ENCODE measurements at regions not wholly inside any gene's neighbourhood (a gene's known extent, or its start where the extent isn't known, plus 50 kb on each side); places are given as distances from the start of the nearest gene placed in this dataset.

- DNase-seq, result no peak
- no peaks in the 10 kb centered on the region for H3K36me3 ChIP-seq
- H3K27ac ChIP-seq, result no peak overlapping the region
- no peaks in the 10 kb centered on the region for H3K9me3 ChIP-seq
- no peaks in the 10 kb centered on the region for H3K27me3 ChIP-seq
- 93 to 96% methylated on average over 14 to 17 of the region's 27 CpGs for WGBS, 2 donors
- intact Hi-C loops (cut with DNase I), result no loop called here
- no peaks in the 10 kb centered on the region for H3K4me1 ChIP-seq
- no peak for TF ChIP-seq POLR2A (IDR thresholded peaks at IDR 0.05)
- no peak for TF ChIP-seq CTCF (IDR thresholded peaks at IDR 0.05)
- H3K4me3 ChIP-seq (replicated peaks in 1 of 3), result no peak overlapping the region
Measured at GRCh38 chrX:28042826-28043564, 61.7 kb upstream of the DCAF8L1 start.

- WGBS, 2 donors, result 88 to 96% methylated on average over 13 to 16 of the region's 16 CpGs
- no peaks in the 10 kb centered on the region for H3K36me3 ChIP-seq
- no peak for TF ChIP-seq CTCF (IDR thresholded peaks at IDR 0.05)
- no peak for TF ChIP-seq POLR2A (IDR thresholded peaks at IDR 0.05)
- no peaks in the 10 kb centered on the region for H3K9me3 ChIP-seq
- H3K27me3 ChIP-seq, result no peaks in the 10 kb centered on the region
- H3K4me3 ChIP-seq (replicated peaks in 1 of 3), result no peak overlapping the region
- no peak for DNase-seq
- intact Hi-C loops (cut with DNase I), result no loop called here
- no peaks in the 10 kb centered on the region for H3K4me1 ChIP-seq
- H3K27ac ChIP-seq, result no peak overlapping the region
Measured at GRCh38 chrX:28042260-28042659, 61.0 kb upstream of the DCAF8L1 start.

- Histone ChIP-seq H3K9me3 (no peaks in the 10 kb centered on the region), H3K4me3 (replicated peaks in 1 of 3) (no peak overlapping the region), H3K27me3 (no peaks in the 10 kb centered on the region), H3K27ac (no peak overlapping the region), H3K4me1 (no peaks in the 10 kb centered on the region), H3K36me3 (no peaks in the 10 kb centered on the region)
- TF ChIP-seq CTCF (IDR thresholded peaks at IDR 0.05), result no peak
- TF ChIP-seq POLR2A (IDR thresholded peaks at IDR 0.05), result no peak
- DNase-seq, result no peak
- intact Hi-C loops (cut with DNase I), result no loop called here
- 92 to 97% methylated on average over 8 of the region's 8 CpGs for WGBS, 2 donors
Measured at GRCh38 chrX:28039258-28039657, 58.0 kb upstream of the DCAF8L1 start.
